MCF 10A (cell line): ENCODE measurements at regions not wholly inside any gene's neighbourhood (a gene's known extent, or its start where the extent isn't known, plus 50 kb on each side); places are given as distances from the start of the nearest gene placed in this dataset.

Experiments
- BruUV-seq: library from RNA; stranded (reverse); fragments of 400-500 nt; replicated peaks from 2 replicates; lab custom pipeline; 2021; lab: Mats Ljungman, UMichigan
- CTCF ChIA-PET: fragments of 300-600 bp; sonication (Branson Sonifier 250); formaldehyde crosslinking; extraction: SDS; loops from one replicate; lab custom pipeline; 2021; ENCODE audit warnings: antibody characterized with exemption, inconsistent platforms; lab: Yijun Ruan, JAX
- POLR2A ChIA-PET: fragments of 300-600, 350-650 bp; sonication (Branson Sonifier 250); formaldehyde crosslinking; extraction: SDS; loops from one replicate; lab custom pipeline; 2020; ENCODE audit warnings: antibody characterized with exemption, inconsistent platforms; lab: Yijun Ruan, JAX
- DNase-seq: peaks from one replicate; pipeline ENCODE4 v3.0.0-alpha.2; 2018; ENCODE audit not compliant: unreplicated experiment
- H3K27ac Mint-ChIP-seq: one replicate; pipeline ENCODE4 v1.8.0; 2022; ENCODE audit warnings: mild to moderate bottlenecking, low read depth, mixed read lengths; ENCODE audit not compliant: unreplicated experiment
- H3K27me3 Mint-ChIP-seq: one replicate; pipeline ENCODE4 v1.8.0; 2022; ENCODE audit warnings: mixed read lengths; ENCODE audit not compliant: insufficient read depth, unreplicated experiment
- H3K36me3 Mint-ChIP-seq: one replicate; pipeline ENCODE4 v1.8.0; 2022; ENCODE audit warnings: mild to moderate bottlenecking, moderate library complexity, mixed read lengths; ENCODE audit not compliant: insufficient read depth, unreplicated experiment
- H3K4me1 Mint-ChIP-seq: one replicate; pipeline ENCODE4 v1.8.0; 2022; ENCODE audit warnings: mixed read lengths; ENCODE audit not compliant: insufficient read depth, unreplicated experiment
- H3K4me3 Mint-ChIP-seq: one replicate; pipeline ENCODE4 v1.8.0; 2022; ENCODE audit warnings: mild to moderate bottlenecking, moderate library complexity, mixed read lengths; ENCODE audit not compliant: unreplicated experiment
- H3K9me3 Mint-ChIP-seq: one replicate; pipeline ENCODE4 v1.8.0; 2022; ENCODE audit warnings: mixed read lengths; ENCODE audit not compliant: unreplicated experiment
- CTCF ChIP-seq: fragments of 200-600 bp; IDR thresholded peaks from one replicate; pipeline ENCODE4 v1.8.0; 2022; ENCODE audit warnings: antibody characterized with exemption, mild to moderate bottlenecking; ENCODE audit not compliant: unreplicated experiment
- intact Hi-C: fragments of 100-400 bp; cut with micrococcal nuclease; formaldehyde crosslinking; loops from 2 replicates; pipeline ENCODE4 v1.14.1; 2022

DNA sequence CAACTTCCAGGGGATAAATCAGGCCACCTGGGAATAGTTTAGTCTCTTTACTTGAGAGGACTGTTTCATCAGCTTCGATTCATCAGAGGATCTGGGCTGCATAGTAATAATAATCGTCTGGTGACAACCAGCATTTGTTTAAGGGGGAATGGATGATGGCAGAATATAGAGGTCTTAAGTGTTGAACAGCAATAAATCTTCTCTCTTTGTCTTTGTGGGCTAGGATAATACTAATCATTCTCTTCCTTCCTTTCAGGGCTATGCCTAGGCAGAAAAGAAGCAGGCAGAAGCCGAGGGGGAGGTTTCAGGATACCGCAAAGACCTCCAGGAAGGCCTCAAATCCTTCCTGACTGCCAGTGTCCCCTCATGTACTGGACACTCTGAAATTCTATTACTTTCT is 150.4 kb upstream of the GAREM1 start:
- no TSS peak for BruUV-seq
- POLR2A ChIA-PET: no interaction called here

DNA sequence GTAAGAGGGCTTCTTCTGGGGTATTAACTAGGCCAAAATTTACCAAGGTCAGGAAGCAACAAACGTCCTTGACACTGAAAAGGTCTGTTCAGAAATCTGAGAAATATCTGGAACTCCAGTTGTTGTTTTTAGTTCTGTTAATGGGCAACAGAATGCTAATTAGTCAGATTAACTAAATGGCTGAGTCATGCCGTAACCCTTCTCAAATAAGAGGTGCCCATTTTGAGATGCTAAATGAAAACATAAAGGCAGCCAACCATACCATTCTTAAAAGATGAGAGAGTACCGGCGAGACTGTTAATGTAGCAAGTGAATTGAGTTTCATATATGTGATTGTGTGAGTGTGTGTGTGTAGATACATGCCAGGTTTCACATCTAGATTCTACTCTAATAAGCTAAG is 147.9 kb upstream of the GAREM1 start:
- no peak overlapping the region for H3K4me3 Mint-ChIP-seq

More for the DNA sequence above, 150.4 kb upstream of the GAREM1 start:
- CTCF ChIA-PET: no interaction called here
- TF ChIP-seq CTCF: no peak
- intact Hi-C loops: no loop called here
- H3K27ac Mint-ChIP-seq: no peak overlapping the region
- H3K4me1 Mint-ChIP-seq: no peaks in the 10 kb centered on the region
- no peak for DNase-seq
- no peak overlapping the region for H3K4me3 Mint-ChIP-seq
- H3K27me3 Mint-ChIP-seq: peaks cover 16% of the 10 kb centered on the region
- no peaks in the 10 kb centered on the region for H3K9me3 Mint-ChIP-seq
- H3K36me3 Mint-ChIP-seq: no peaks in the 10 kb centered on the region

DNA sequence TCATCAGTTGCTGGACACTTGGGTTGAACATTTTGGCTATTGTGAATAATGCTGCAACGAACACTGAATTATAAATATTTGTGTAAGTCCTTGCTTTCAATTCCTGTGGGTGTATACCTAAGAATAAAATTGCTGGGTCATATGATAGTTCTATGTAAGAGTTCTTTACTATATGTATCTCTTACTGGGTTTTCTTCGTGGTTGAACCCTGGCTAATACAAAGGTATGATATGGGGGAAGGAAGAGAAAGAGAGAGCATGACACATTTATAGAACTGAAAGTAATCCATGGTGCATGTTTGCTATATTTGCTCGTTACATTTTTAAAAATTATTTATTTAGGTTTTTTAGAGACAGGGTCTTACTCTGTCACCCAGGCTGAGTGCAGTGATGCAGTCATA is 143.1 kb upstream of the GAREM1 start:
- no peak overlapping the region for H3K27ac Mint-ChIP-seq
- H3K36me3 Mint-ChIP-seq: no peaks in the 10 kb centered on the region
- TF ChIP-seq CTCF: no peak
- BruUV-seq: no TSS peak
- intact Hi-C loops: no loop called here
- ChIA-PET POLR2A (no interaction called here), CTCF (no interaction called here)
- no peaks in the 10 kb centered on the region for H3K9me3 Mint-ChIP-seq
- no peak overlapping the region for H3K4me3 Mint-ChIP-seq
- no peaks in the 10 kb centered on the region for H3K4me1 Mint-ChIP-seq
- DNase-seq: no peak
- peaks cover 19% of the 10 kb centered on the region for H3K27me3 Mint-ChIP-seq

More for the DNA sequence above, 147.9 kb upstream of the GAREM1 start:
- CTCF ChIA-PET: no interaction called here
- POLR2A ChIA-PET: no interaction called here
- H3K27me3 Mint-ChIP-seq: no peaks in the 10 kb centered on the region
- BruUV-seq: no TSS peak
- no peak for TF ChIP-seq CTCF
- no peak for DNase-seq
- intact Hi-C loops: no loop called here
- no peaks in the 10 kb centered on the region for H3K4me1 Mint-ChIP-seq
- no peaks in the 10 kb centered on the region for H3K36me3 Mint-ChIP-seq
- H3K27ac Mint-ChIP-seq: no peak overlapping the region
- H3K9me3 Mint-ChIP-seq: no peaks in the 10 kb centered on the region

- BruUV-seq: no TSS peak
- H3K4me3 Mint-ChIP-seq: no peak overlapping the region
- no peaks in the 10 kb centered on the region for H3K4me1 Mint-ChIP-seq
- H3K27me3 Mint-ChIP-seq: peaks cover 19% of the 10 kb centered on the region
- ChIA-PET CTCF (interaction anchor here (0.5 kb wide), 1 partner anchor 20 kb away, joined by 3 read pairs; no protein-coding TSS in a partner anchor), POLR2A (no interaction called here)
- no peak for DNase-seq
- intact Hi-C loops: no loop called here
- no peak for TF ChIP-seq CTCF
- H3K27ac Mint-ChIP-seq: no peak overlapping the region
- H3K9me3 Mint-ChIP-seq: no peaks in the 10 kb centered on the region
- no peaks in the 10 kb centered on the region for H3K36me3 Mint-ChIP-seq
Observed at GRCh38 chr18:32612651-32613050, 142.0 kb upstream of the GAREM1 start.
